Endodermal cell (in vitro differentiated cells): ENCODE measurements at regions not wholly inside any gene's neighbourhood (a gene's known extent, or its start where the extent isn't known, plus 50 kb on each side); places are given as distances from the start of the nearest gene placed in this dataset.

Source experiments
- DNase-seq: peaks from one replicate; pipeline ENCODE4 v3.0.0-alpha.2; 2017
- H3K27ac ChIP-seq: 2 replicates; pipeline ENCODE4 v1.5.1; 2013; ENCODE audit warnings: mild to moderate bottlenecking, low read depth, low read length, moderate library complexity
- H3K27me3 ChIP-seq: 2 replicates; pipeline ENCODE4 v1.6.1; 2013; ENCODE audit warnings: mild to moderate bottlenecking, low read length, moderate library complexity; ENCODE audit not compliant: insufficient read depth, control insufficient read depth, poor library complexity, severe bottlenecking
- H3K36me3 ChIP-seq: 2 replicates; pipeline ENCODE4 v1.7.0; 2013; ENCODE audit warnings: mild to moderate bottlenecking, low read length, moderate library complexity; ENCODE audit not compliant: control insufficient read depth, insufficient read depth
- H3K4me1 ChIP-seq: one replicate; pipeline ENCODE4 v1.7.0; 2013; ENCODE audit warnings: low read length; ENCODE audit not compliant: control insufficient read depth, insufficient read depth
- H3K4me3 ChIP-seq: 2 replicates; pipeline ENCODE4 v1.5.1; 2013; ENCODE audit warnings: mild to moderate bottlenecking, low read length, moderate library complexity
- H3K9ac ChIP-seq: 2 replicates; pipeline ENCODE4 v1.6.1; 2013; ENCODE audit warnings: mild to moderate bottlenecking, low read length, moderate library complexity; ENCODE audit not compliant: poor library complexity, severe bottlenecking; ENCODE audit errors: extremely low read depth
- H3K9me3 ChIP-seq: 2 replicates; pipeline ENCODE4 v1.6.1; 2013; ENCODE audit warnings: mild to moderate bottlenecking, low read length, moderate library complexity; ENCODE audit not compliant: control insufficient read depth
- H3K27ac Mint-ChIP-seq: 2 replicates; pipeline ENCODE4 v1.8.0; 2020; ENCODE audit warnings: mixed read lengths
- H3K27me3 Mint-ChIP-seq: 2 replicates; pipeline ENCODE4 v1.8.0; 2021; ENCODE audit warnings: mild to moderate bottlenecking, mixed read lengths; ENCODE audit not compliant: insufficient read depth
- H3K36me3 Mint-ChIP-seq: 2 replicates; pipeline ENCODE4 v1.8.0; 2020; ENCODE audit warnings: low read depth, mixed read lengths
- H3K4me1 Mint-ChIP-seq: 2 replicates; pipeline ENCODE4 v1.8.0; 2020; ENCODE audit warnings: mixed read lengths
- H3K4me3 Mint-ChIP-seq: 2 replicates; pipeline ENCODE4 v1.8.0; 2020; ENCODE audit warnings: mild to moderate bottlenecking, moderate library complexity, mixed read lengths
- H3K9me3 Mint-ChIP-seq: 2 replicates; pipeline ENCODE4 v1.8.0; 2020; ENCODE audit warnings: mild to moderate bottlenecking, mixed read lengths
- CTCF ChIP-seq: fragments of 200-600 bp; sonication (generic); conservative IDR thresholded peaks from 2 replicates; pipeline ENCODE4 v1.5.0; 2021; ENCODE audit warnings: antibody characterized with exemption, mild to moderate bottlenecking
- WGBS, 2 experiments: methylation state at CpG; one replicate each; pipeline versions ENCODE4 v1.1.5 to v1.1.7; 2013; ENCODE audit warnings: missing lambda C conversion rate in 2 of 2, mixed read lengths in 1 of 2; ENCODE audit not compliant: insufficient coverage in 1 of 2, insufficient read length in 1 of 2; 5-methylcytosine and 5-hydroxymethylcytosine counted together

GRCh38 chr4:127103681-127104115 lies 529.1 kb upstream of the INTU start:
- Histone ChIP-seq H3K4me3 (no peak overlapping the region), H3K4me1 (no peaks in the 10 kb centered on the region), H3K27me3 (no peaks in the 10 kb centered on the region), H3K9ac (no peak overlapping the region), H3K9me3 (peaks cover 6% of the 10 kb centered on the region), H3K36me3 (no peaks in the 10 kb centered on the region), H3K27ac (no peak overlapping the region)
- peaks cover 9% of the 10 kb centered on the region for H3K9me3 Mint-ChIP-seq
- no peak for TF ChIP-seq CTCF
- no peak overlapping the region for H3K27ac Mint-ChIP-seq
- H3K4me1 Mint-ChIP-seq: no peaks in the 10 kb centered on the region
- WGBS, 2 experiments: 89 to 100% methylated on average over 1 to 3 of the region's 3 CpGs
- DNase-seq: no peak
- H3K4me3 Mint-ChIP-seq: no peak overlapping the region
- peaks cover 4% of the 10 kb centered on the region for H3K36me3 Mint-ChIP-seq
- H3K27me3 Mint-ChIP-seq: no peaks in the 10 kb centered on the region

- Mint-ChIP-seq H3K36me3 (no peaks in the 10 kb centered on the region), H3K4me3 (no peak overlapping the region), H3K27ac (no peak overlapping the region), H3K4me1 (peaks cover 10% of the 10 kb centered on the region), H3K9me3 (peaks cover 13% of the 10 kb centered on the region), H3K27me3 (no peaks in the 10 kb centered on the region)
- no peaks in the 10 kb centered on the region for H3K27me3 ChIP-seq
- no peaks in the 10 kb centered on the region for H3K36me3 ChIP-seq
- H3K4me3 ChIP-seq: no peak overlapping the region
- no peak overlapping the region for H3K27ac ChIP-seq
- no peak overlapping the region for H3K9ac ChIP-seq
- DNase-seq: peak; percentile 50
- H3K9me3 ChIP-seq: peaks cover 8% of the 10 kb centered on the region
- peaks cover under 1% of the 10 kb centered on the region for H3K4me1 ChIP-seq
- no peak for TF ChIP-seq CTCF
These were observed 518.9 kb upstream of the INTU start for GRCh38 chr4:127113844-127114362.

GRCh38 chr4:127118681-127119080 lies 514.1 kb upstream of the INTU start:
- no peak for DNase-seq
- Mint-ChIP-seq H3K4me3 (peak overlapping the region; percentile 9), H3K9me3 (peaks cover 9% of the 10 kb centered on the region), H3K27me3 (no peaks in the 10 kb centered on the region), H3K36me3 (no peaks in the 10 kb centered on the region), H3K4me1 (peaks cover 19% of the 10 kb centered on the region), H3K27ac (peak overlapping the region; percentile 31)
- Histone ChIP-seq H3K4me1 (peaks cover 3% of the 10 kb centered on the region), H3K36me3 (no peaks in the 10 kb centered on the region), H3K27ac (no peak overlapping the region), H3K9ac (no peak overlapping the region), H3K4me3 (peak overlapping the region; percentile 21), H3K27me3 (no peaks in the 10 kb centered on the region), H3K9me3 (peaks cover 11% of the 10 kb centered on the region)
- TF ChIP-seq CTCF: no peak
- WGBS, 2 experiments: 72 to 80% methylated on average over 2 to 3 of the region's 3 CpGs
